Aorta (tissue), 5 donors: ENCODE measurements at regions not wholly inside any gene's neighbourhood (a gene's known extent, or its start where the extent isn't known, plus 50 kb on each side); places are given as distances from the start of the nearest gene placed in this dataset.

Experiments used
- ATAC-seq: fragments of 200-7000 bp; cut with Tn5 transposase; one replicate; pipeline ENCODE4 v1.9.1; 2022; ENCODE audit warnings: moderate library complexity; ENCODE audit not compliant: low FRiP score
- DNase-seq, 2 donors: peaks; one replicate each; pipeline ENCODE4 v3.0.0-alpha.2; 2020
- H3K27ac ChIP-seq, 2 donors: one replicate each; pipeline ENCODE4 v1.5.1; 2013; ENCODE audit warnings: low read length in 2 of 2, mild to moderate bottlenecking in 2 of 2, moderate library complexity in 2 of 2, control low read depth in 1 of 2, inconsistent platforms in 1 of 2, low read depth in 1 of 2
- H3K27me3 ChIP-seq, 2 donors: one replicate each; pipeline ENCODE4 v1.6.1; 2013; ENCODE audit warnings: control low read depth in 1 of 2, low read length in 1 of 2, mild to moderate bottlenecking in 1 of 2, moderate library complexity in 1 of 2; ENCODE audit not compliant: insufficient read depth in 2 of 2, control insufficient read depth in 1 of 2
- H3K36me3 ChIP-seq, 2 donors: one replicate each; pipeline ENCODE4 v1.6.1; 2013; ENCODE audit warnings: control low read depth in 1 of 2, low read length in 1 of 2, mild to moderate bottlenecking in 1 of 2; ENCODE audit not compliant: insufficient read depth in 2 of 2, control insufficient read depth in 1 of 2
- H3K4me1 ChIP-seq, 2 donors: one replicate each; pipeline ENCODE4 v1.6.1; 2013; ENCODE audit warnings: low read length in 2 of 2, control low read depth in 1 of 2, mild to moderate bottlenecking in 1 of 2, moderate library complexity in 1 of 2; ENCODE audit not compliant: insufficient read depth in 2 of 2, control insufficient read depth in 1 of 2
- H3K4me3 ChIP-seq, 2 donors: one replicate each; pipeline ENCODE4 v1.5.1; 2013; ENCODE audit warnings: low read length in 2 of 2, control low read depth in 1 of 2, mild to moderate bottlenecking in 1 of 2
- H3K9me3 ChIP-seq: one replicate; pipeline ENCODE4 v1.6.1; 2013; ENCODE audit warnings: mild to moderate bottlenecking, low read length; ENCODE audit not compliant: control insufficient read depth
- WGBS, 2 donors: extraction: QIAGEN DNeasy Blood & Tissue Kit; methylation state at CpG; one replicate each; pipeline ENCODE4 v1.1.7; 2013; 5-methylcytosine and 5-hydroxymethylcytosine counted together
- intact Hi-C, 2 donors: fragments of 100-400 bp; cut with DNase I; formaldehyde crosslinking; loops; one replicate each; pipeline versions ENCODE4 v1.14.2 to v1.15.0; 2022
- donor health status: healthy with polysubstance abuse.
- donor health status: Bipolar disorder and iron deficiency.
- donor health status: DM: no; HTN: no; CAD: no.
- donor health status: DM: no; HTN: no; CAD: no.
- donor health status: DM: yes; HTN: yes; CAD: no.

DNA sequence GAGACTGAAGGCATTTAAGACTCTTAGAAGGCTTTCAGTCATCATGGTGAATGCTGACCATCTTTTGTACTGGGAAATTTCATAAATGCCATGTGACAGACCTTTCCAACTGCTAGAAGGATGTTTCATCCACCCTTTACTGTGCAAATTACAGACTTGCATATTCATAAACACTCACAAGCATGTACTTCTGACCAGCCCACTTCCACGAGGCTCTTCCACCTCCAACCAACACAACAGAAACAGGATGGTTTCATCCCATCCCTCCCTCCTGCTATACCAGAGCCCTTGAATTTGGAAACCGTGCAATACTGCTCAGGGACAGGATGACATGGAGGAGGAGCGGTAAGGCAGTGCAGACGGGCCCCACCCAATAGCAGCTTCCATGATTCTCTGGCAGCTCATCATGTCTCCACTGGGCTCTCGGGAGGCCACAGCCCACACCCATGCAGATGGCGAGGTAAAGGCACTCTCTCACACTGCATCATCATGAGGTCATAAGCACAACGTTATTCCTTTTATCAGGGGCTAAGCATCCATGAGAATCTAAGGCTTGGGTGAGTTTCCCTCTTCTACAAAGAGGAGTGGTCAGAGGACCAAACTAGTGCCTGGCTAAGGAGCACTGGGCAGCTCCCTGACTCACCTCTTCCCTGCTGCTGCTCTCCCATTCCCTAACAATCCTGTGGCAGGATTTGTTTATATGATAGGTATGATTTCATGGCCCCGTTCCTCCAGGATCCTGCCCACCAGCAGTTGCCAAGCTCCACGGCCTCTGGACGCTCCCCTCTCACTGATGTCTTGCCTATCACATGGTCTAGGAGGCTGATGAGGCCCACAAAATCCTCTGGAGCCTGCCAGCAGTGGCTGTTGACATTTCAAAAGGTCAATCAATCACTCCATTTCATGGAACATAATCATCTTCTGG is 94.4 kb upstream of the FSTL4 start:
- no peak overlapping the region for H3K4me3 ChIP-seq
- H3K9me3 ChIP-seq = no peaks in the 10 kb centered on the region
- no peak for DNase-seq
- H3K36me3 ChIP-seq = no peaks in the 10 kb centered on the region
- ATAC-seq = no peak
- WGBS, 2 donors = 75 to 86% methylated on average over 10 of the region's 10 CpGs
- H3K27me3 ChIP-seq = no peaks in the 10 kb centered on the region
- H3K27ac ChIP-seq = no peak overlapping the region
- intact Hi-C loops = no loop called here
- no peaks in the 10 kb centered on the region for H3K4me1 ChIP-seq

DNA sequence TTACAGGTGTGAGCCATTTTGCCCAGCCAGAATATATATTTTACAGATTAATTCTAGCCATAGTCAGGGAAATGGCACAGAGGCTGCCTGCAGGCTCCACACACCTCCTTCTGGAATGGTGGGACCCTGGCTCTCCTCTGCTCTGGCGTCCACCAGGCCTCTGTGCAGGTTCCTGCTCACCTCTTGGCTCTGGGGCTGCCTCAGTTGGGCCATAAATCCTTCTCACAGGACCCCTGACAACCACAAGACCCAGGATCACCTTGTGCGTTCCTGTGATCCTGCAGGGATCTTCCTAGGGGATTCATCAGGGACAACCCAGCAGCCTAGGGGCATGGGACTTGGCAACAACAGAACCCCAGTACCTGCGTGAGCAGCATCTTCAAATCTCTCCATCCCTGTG is 93.0 kb upstream of the FSTL4 start:
- DNase-seq (no peak), ATAC-seq (no peak)
- no peaks in the 10 kb centered on the region for H3K27me3 ChIP-seq
- no peak overlapping the region for H3K27ac ChIP-seq
- H3K36me3 ChIP-seq = no peaks in the 10 kb centered on the region
- no peaks in the 10 kb centered on the region for H3K4me1 ChIP-seq
- intact Hi-C loops = no loop called here
- H3K9me3 ChIP-seq = no peaks in the 10 kb centered on the region
- no peak overlapping the region for H3K4me3 ChIP-seq
- 92 to 96% methylated on average over 3 of the region's 3 CpGs for WGBS, 2 donors

- WGBS, 2 donors = 94 to 97% methylated on average over 2 of the region's 2 CpGs
- Histone ChIP-seq H3K27ac (no peak overlapping the region), H3K27me3 (no peaks in the 10 kb centered on the region), H3K4me1 (no peaks in the 10 kb centered on the region), H3K4me3 (no peak overlapping the region), H3K36me3 (no peaks in the 10 kb centered on the region), H3K9me3 (no peaks in the 10 kb centered on the region)
- ATAC-seq = no peak
- no peak for DNase-seq
- intact Hi-C loops = no loop called here
Observed at GRCh38 chr5:133704411-133704810, 92.1 kb upstream of the FSTL4 start.

DNA sequence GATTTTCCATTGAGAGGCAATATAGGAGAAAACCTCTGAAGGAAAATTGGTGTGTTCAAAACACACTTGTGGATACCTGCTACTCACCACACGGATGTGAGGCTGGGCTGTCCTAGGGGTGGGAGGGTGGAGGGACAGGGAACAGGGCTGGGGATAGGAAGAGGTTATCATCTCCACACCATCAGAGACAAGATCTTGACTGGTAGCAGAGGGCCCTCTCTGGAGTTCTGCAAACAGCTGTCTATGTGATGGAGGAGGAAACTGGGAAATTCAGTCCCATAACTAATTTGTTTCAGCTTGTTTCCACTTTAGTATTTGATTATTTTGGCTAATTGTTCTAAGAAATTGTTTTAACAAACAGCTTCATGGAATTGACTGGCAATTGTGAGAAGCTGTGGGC is 91.6 kb upstream of the FSTL4 start:
- intact Hi-C loops = no loop called here
- H3K27me3 ChIP-seq = no peaks in the 10 kb centered on the region
- no peaks in the 10 kb centered on the region for H3K4me1 ChIP-seq
- WGBS, 2 donors = 93 to 95% methylated on average over 1 of the region's 1 CpG
- no peaks in the 10 kb centered on the region for H3K9me3 ChIP-seq
- no peak overlapping the region for H3K27ac ChIP-seq
- no peaks in the 10 kb centered on the region for H3K36me3 ChIP-seq
- no peak overlapping the region for H3K4me3 ChIP-seq
- ATAC-seq = no peak
- DNase-seq = no peak

- H3K4me3 ChIP-seq = no peak overlapping the region
- no peak for DNase-seq
- WGBS, 2 donors = 94 to 96% methylated on average over 15 of the region's 15 CpGs
Observed at GRCh38 chr5:133702791-133703770, 90.7 kb upstream of the FSTL4 start.

GRCh38 chr5:133701871-133702270 is 89.5 kb upstream of the FSTL4 start:
- DNase-seq (no peak), ATAC-seq (no peak)
- Histone ChIP-seq H3K36me3 (no peaks in the 10 kb centered on the region), H3K4me1 (no peaks in the 10 kb centered on the region), H3K9me3 (no peaks in the 10 kb centered on the region), H3K4me3 (no peak overlapping the region), H3K27me3 (no peaks in the 10 kb centered on the region), H3K27ac (no peak overlapping the region)
- intact Hi-C loops = no loop called here
- WGBS, 2 donors = 90 to 94% methylated on average over 4 of the region's 4 CpGs

More at GRCh38 chr5:133702791-133703770, 90.7 kb upstream of the FSTL4 start:
- no peaks in the 10 kb centered on the region for H3K9me3 ChIP-seq
- H3K36me3 ChIP-seq = no peaks in the 10 kb centered on the region
- ATAC-seq = no peak
- no peak overlapping the region for H3K27ac ChIP-seq
- intact Hi-C loops = no loop called here
- H3K27me3 ChIP-seq = no peaks in the 10 kb centered on the region
- no peaks in the 10 kb centered on the region for H3K4me1 ChIP-seq

GRCh38 chr5:133700251-133700650 is 87.9 kb upstream of the FSTL4 start:
- no peaks in the 10 kb centered on the region for H3K27me3 ChIP-seq
- no peaks in the 10 kb centered on the region for H3K4me1 ChIP-seq
- H3K36me3 ChIP-seq = no peaks in the 10 kb centered on the region
- no peak overlapping the region for H3K27ac ChIP-seq
- H3K9me3 ChIP-seq = no peaks in the 10 kb centered on the region
- intact Hi-C loops = no loop called here
- WGBS, 2 donors = 70 to 95% methylated on average over 2 of the region's 2 CpGs
- no peak overlapping the region for H3K4me3 ChIP-seq
- DNase-seq (no peak), ATAC-seq (no peak)

GRCh38 chr5:133698646-133699526 is 86.5 kb upstream of the FSTL4 start:
- no peaks in the 10 kb centered on the region for H3K4me1 ChIP-seq

More at GRCh38 chr5:133698646-133699526, 86.5 kb upstream of the FSTL4 start:
- H3K27ac ChIP-seq = no peak overlapping the region
- no peak for ATAC-seq
- no peak for DNase-seq
- H3K36me3 ChIP-seq = no peaks in the 10 kb centered on the region
- no peaks in the 10 kb centered on the region for H3K27me3 ChIP-seq
- H3K4me3 ChIP-seq = no peak overlapping the region
- H3K9me3 ChIP-seq = no peaks in the 10 kb centered on the region
- intact Hi-C loops = no loop called here
- WGBS, 2 donors = 90 to 94% methylated on average over 10 of the region's 10 CpGs
